HG03280 (cell line): ENCODE measurements at regions not wholly inside any gene's neighbourhood (a gene's known extent, or its start where the extent isn't known, plus 50 kb on each side); places are given as distances from the start of the nearest gene placed in this dataset.
"Not testable (repeated sequence)": the region's sequence is repeated elsewhere in the genome, so short reads cannot be mapped to it uniquely, and the experiment has no call there.

Experiments
- ATAC-seq: cut with Tn5 transposase; IDR thresholded peaks from one replicate; pipeline ENCODE4 v1.9.1; 2021; ENCODE audit warnings: mild to moderate bottlenecking, moderate library complexity; ENCODE audit not compliant: unreplicated experiment

- ATAC-seq: no peak
Observed at GRCh38 chr2:175621821-175622220, 380.2 kb downstream of the LNPK start.

- no peak for ATAC-seq
Observed at GRCh38 chr2:175620106-175620505, 382.0 kb downstream of the LNPK start.

GRCh38 chr2:175619179-175620045 is 382.7 kb downstream of the LNPK start:
- no peak for ATAC-seq

- ATAC-seq: no peak
Observed at GRCh38 chr2:175612280-175612679, 389.8 kb downstream of the LNPK start.

- no peak for ATAC-seq
Observed at GRCh38 chr2:175606010-175606841, 395.8 kb downstream of the LNPK start.

- ATAC-seq: no peak
Observed at GRCh38 chr2:175605640-175606009, 396.4 kb downstream of the LNPK start.

- ATAC-seq: no peak
Observed at GRCh38 chr2:175601969-175602368, 400.1 kb downstream of the LNPK start.

- no peak for ATAC-seq
Observed at GRCh38 chr2:175599966-175600831, 401.9 kb downstream of the LNPK start.

- ATAC-seq: no peak
Observed at GRCh38 chr2:175597286-175597685, 404.8 kb downstream of the LNPK start.

GRCh38 chr2:175595139-175595538 is 406.9 kb downstream of the LNPK start:
- ATAC-seq: no peak

GRCh38 chr2:175593686-175594525 is 408.2 kb downstream of the LNPK start:
- not testable (repeated sequence) for ATAC-seq

- not testable (repeated sequence) for ATAC-seq
Observed at GRCh38 chr2:175588213-175588612, 406.7 kb upstream of the ATP5MC3 start.

- ATAC-seq: no peak
Observed at GRCh38 chr2:175585496-175585895, 404.0 kb upstream of the ATP5MC3 start.

GRCh38 chr2:175580652-175581051 is 399.1 kb upstream of the ATP5MC3 start:
- ATAC-seq: no peak

- no peak for ATAC-seq
Observed at GRCh38 chr2:175579646-175580045, 398.1 kb upstream of the ATP5MC3 start.

- ATAC-seq: no peak
Observed at GRCh38 chr2:175577368-175577970, 396.0 kb upstream of the ATP5MC3 start.

GRCh38 chr2:175576875-175577274 is 395.4 kb upstream of the ATP5MC3 start:
- no peak for ATAC-seq

- peak; percentile 2 for ATAC-seq
Observed at GRCh38 chr2:175576270-175576669, 394.8 kb upstream of the ATP5MC3 start.

GRCh38 chr2:175575346-175576258 is 394.1 kb upstream of the ATP5MC3 start:
- peak; percentile 98 for ATAC-seq
